ENCODE measurements at regions not wholly inside any gene's neighbourhood (a gene's known extent, or its start where the extent isn't known, plus 50 kb on each side); places are given as distances from the start of the nearest gene placed in this dataset.

DNA sequence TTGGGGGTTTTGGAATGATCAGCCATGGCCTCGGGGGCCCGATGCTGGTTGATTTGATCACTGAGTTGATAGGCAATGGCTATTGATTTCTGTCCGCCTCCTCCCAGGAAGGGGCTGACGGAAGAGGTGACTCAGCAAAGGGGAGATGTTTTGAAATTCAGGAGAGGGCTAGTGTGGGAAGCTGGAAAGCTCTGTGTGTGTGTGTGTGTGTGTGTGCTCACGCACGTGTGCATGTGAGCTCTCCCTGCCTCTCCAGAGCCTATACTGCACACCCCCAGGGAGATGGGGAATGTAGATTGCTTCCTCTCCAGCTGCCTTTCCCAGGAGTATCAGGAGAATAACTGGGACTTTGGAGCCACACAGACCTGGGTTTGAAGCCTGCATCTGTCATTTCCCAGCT lies 184.9 kb upstream of the MYL2 start:
- in situ Hi-C loops (cut with HindIII; ENCODE audit: low pct_ligation_motif_present, low sequenced_read_pairs): no loop called here
- H3K27ac ChIP-seq: no peak overlapping the region
- no peaks in the 10 kb centered on the region for H3K27me3 ChIP-seq (replicated peaks)
- DNase-seq: no peak
- H3K4me3 ChIP-seq (ENCODE audit: low read depth, low read length): no peak overlapping the region
- no peaks in the 10 kb centered on the region for H3K36me3 ChIP-seq (replicated peaks)
- TF ChIP-seq, protein P1, sequence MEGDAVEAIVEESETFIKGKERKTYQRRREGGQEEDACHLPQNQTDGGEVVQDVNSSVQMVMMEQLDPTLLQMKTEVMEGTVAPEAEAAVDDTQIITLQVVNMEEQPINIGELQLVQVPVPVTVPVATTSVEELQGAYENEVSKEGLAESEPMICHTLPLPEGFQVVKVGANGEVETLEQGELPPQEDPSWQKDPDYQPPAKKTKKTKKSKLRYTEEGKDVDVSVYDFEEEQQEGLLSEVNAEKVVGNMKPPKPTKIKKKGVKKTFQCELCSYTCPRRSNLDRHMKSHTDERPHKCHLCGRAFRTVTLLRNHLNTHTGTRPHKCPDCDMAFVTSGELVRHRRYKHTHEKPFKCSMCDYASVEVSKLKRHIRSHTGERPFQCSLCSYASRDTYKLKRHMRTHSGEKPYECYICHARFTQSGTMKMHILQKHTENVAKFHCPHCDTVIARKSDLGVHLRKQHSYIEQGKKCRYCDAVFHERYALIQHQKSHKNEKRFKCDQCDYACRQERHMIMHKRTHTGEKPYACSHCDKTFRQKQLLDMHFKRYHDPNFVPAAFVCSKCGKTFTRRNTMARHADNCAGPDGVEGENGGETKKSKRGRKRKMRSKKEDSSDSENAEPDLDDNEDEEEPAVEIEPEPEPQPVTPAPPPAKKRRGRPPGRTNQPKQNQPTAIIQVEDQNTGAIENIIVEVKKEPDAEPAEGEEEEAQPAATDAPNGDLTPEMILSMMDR (IDR thresholded peaks at IDR 0.05; ENCODE audit: low read depth, low read length, missing control alignments): no peak

DNA sequence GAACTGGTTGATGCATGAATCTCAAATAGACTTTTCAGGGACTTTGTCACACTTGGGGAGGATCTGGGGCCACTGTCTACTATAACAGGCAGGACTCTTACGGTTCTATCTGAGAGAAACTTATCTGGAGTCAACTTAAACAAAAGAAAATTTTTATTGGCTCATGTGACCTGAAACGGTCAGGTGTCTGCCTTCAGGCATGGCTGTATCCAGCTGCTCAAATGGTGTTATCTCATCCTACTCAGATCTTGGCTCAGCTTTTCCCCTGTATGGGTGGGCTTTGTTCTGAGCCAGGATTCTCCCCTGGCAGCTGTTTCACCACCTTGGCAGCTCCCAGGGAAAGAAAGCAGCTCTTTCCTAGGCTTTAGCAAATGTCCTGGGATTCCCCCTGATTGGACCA lies 183.2 kb upstream of the MYL2 start:
- no peak for DNase-seq
- H3K36me3 ChIP-seq (replicated peaks): no peaks in the 10 kb centered on the region
- H3K27me3 ChIP-seq (replicated peaks): no peaks in the 10 kb centered on the region
- no peak overlapping the region for H3K27ac ChIP-seq
- in situ Hi-C loops (cut with HindIII; ENCODE audit: low pct_ligation_motif_present, low sequenced_read_pairs): no loop called here
- TF ChIP-seq, protein P1 (IDR thresholded peaks at IDR 0.05; ENCODE audit: low read depth, low read length, missing control alignments): no peak
- H3K4me3 ChIP-seq (ENCODE audit: low read depth, low read length): no peak overlapping the region

DNA sequence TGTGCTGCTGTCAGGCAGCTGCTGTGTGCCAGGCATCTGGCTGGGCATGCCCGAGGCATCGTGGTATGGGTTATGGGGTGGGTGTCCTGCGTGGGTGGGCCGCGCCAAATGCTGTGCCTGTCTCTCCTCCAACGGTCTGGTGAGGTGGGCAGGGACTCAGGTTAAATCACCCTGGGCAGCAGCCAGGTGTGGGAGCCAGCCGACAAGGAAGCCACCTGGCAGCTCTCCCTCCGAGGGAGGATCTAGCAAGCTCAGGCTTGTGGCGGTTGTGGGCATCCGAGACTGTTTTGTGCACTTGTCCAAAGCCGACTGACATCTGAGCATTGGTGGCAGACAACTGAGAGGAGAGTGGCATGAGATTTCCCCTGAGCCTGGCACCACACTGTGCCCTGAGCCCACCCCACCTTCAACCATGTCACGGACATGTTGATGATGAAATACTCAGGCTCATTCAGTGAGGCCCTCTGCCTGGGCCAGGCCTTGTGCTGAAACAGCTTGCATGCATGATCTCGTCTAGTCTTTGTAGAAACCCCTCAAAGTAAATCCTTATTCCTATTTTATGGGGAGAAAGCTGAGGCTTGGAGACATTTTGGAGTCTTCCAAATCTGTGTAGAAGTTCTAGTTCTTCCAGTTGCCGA lies 181.8 kb upstream of the MYL2 start:
- Histone ChIP-seq H3K36me3 (replicated peaks) (no peaks in the 10 kb centered on the region), H3K27me3 (replicated peaks) (no peaks in the 10 kb centered on the region), H3K4me3 (ENCODE audit: low read depth, low read length) (no peak overlapping the region), H3K27ac (no peak overlapping the region)
- TF ChIP-seq, protein P1 (IDR thresholded peaks at IDR 0.05; ENCODE audit: low read depth, low read length, missing control alignments): no peak
- no peak for DNase-seq
- in situ Hi-C loops (cut with HindIII; ENCODE audit: low pct_ligation_motif_present, low sequenced_read_pairs): no loop called here

DNA sequence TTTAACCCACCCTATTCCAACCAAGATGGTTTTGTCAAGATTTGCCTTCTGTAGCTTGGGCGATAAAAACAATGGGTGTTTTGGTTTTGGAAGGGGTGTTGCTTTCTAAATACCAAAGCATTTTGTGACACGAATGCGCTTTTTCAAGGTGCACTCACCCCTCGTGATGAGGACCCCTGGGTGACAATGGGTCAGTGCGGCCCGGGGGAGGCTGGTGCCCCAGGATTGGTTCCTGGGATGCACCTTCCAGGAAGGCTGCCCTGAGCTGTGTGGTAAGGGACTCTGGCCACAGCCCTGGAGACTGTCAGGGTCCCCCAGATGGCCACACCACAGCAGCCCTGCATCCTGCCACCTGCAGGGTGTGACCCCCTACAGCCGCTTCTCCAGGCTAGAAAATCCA lies 180.6 kb upstream of the MYL2 start:
- Histone ChIP-seq H3K4me3 (ENCODE audit: low read depth, low read length) (no peak overlapping the region), H3K27me3 (replicated peaks) (no peaks in the 10 kb centered on the region), H3K36me3 (replicated peaks) (no peaks in the 10 kb centered on the region), H3K27ac (no peak overlapping the region)
- in situ Hi-C loops (cut with HindIII; ENCODE audit: low pct_ligation_motif_present, low sequenced_read_pairs): no loop called here
- no peak for DNase-seq
- TF ChIP-seq, protein P1 (IDR thresholded peaks at IDR 0.05; ENCODE audit: low read depth, low read length, missing control alignments): no peak

DNA sequence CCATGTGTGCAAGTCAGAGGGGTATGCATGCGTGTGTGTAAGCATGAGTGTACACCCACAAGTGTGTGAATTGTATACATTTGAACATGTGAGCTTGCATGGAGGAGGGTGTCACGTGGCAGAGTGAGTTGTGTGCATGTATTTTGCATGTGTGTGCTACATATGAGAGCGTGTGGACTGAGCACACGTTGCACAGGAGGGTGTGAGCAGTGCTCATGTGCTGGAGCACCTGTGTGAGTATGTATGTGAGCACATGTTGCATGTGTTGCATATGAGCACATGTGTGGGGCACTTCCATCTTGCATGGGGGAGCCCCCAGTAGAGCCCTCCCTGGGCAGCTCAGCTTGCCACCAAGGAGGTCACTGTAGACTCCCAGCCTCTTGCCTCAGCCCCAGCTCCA lies 180.2 kb upstream of the MYL2 start:
- H3K27me3 ChIP-seq (replicated peaks): no peaks in the 10 kb centered on the region
- in situ Hi-C loops (cut with HindIII; ENCODE audit: low pct_ligation_motif_present, low sequenced_read_pairs): no loop called here
- no peak for DNase-seq
- H3K36me3 ChIP-seq (replicated peaks): no peaks in the 10 kb centered on the region
- TF ChIP-seq, protein P1 (IDR thresholded peaks at IDR 0.05; ENCODE audit: low read depth, low read length, missing control alignments): no peak
- H3K27ac ChIP-seq: no peak overlapping the region
- no peak overlapping the region for H3K4me3 ChIP-seq (ENCODE audit: low read depth, low read length)

DNA sequence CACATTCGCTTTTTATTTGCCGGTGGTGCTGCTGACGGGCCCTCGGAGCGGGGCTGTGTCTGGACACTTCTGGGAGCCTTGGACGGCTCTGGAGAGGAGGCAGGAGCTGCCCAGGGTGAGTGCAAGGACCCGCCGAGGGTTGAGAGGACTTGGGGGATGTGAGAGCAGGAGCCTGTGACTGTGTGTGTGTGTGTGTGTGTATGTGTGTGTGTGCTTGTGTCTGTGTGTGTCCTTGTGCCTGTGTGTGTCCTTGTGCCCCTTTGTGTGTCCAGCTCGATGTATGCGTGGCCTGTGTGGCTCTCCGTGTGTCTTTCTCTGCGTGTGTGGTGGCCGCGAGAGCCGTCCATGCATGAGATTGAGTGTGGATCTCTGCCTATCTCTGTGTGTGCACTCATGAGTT lies 179.6 kb upstream of the MYL2 start:
- Histone ChIP-seq H3K36me3 (replicated peaks) (no peaks in the 10 kb centered on the region), H3K4me3 (ENCODE audit: low read depth, low read length) (no peak overlapping the region), H3K27me3 (replicated peaks) (no peaks in the 10 kb centered on the region), H3K27ac (no peak overlapping the region)
- in situ Hi-C loops (cut with HindIII; ENCODE audit: low pct_ligation_motif_present, low sequenced_read_pairs): no loop called here
- TF ChIP-seq, protein P1 (IDR thresholded peaks at IDR 0.05; ENCODE audit: low read depth, low read length, missing control alignments): no peak
- no peak for DNase-seq

Measured in brain microvascular endothelial cell (primary cell).